Neuron (in vitro differentiated cells): ENCODE measurements at regions not wholly inside any gene's neighbourhood (a gene's known extent, or its start where the extent isn't known, plus 50 kb on each side); places are given as distances from the start of the nearest gene placed in this dataset.
A peak's percentile ranks its signal among the peaks of the same experiment; 100 is the strongest.

Source experiments
- H2AFZ ChIP-seq: one replicate; pipeline ENCODE4 v1.6.1; 2013; ENCODE audit warnings: low read depth, mild to moderate bottlenecking, inconsistent platforms, low read length, moderate library complexity
- H3K27me3 ChIP-seq: one replicate; pipeline ENCODE4 v1.6.1; 2013; ENCODE audit warnings: low read length; ENCODE audit not compliant: insufficient read depth
- H3K36me3 ChIP-seq: one replicate; pipeline ENCODE4 v1.6.1; 2013; ENCODE audit warnings: low read length; ENCODE audit not compliant: insufficient read depth
- H3K4me1 ChIP-seq: one replicate; pipeline ENCODE4 v1.6.1; 2013; ENCODE audit warnings: low read length; ENCODE audit not compliant: insufficient read depth
- H3K4me3 ChIP-seq: 2 replicates; pipeline ENCODE4 v1.5.1; 2013; ENCODE audit warnings: mild to moderate bottlenecking, low read length, moderate library complexity
- H3K9me3 ChIP-seq: one replicate; pipeline ENCODE4 v1.6.1; 2013; ENCODE audit warnings: low read length

DNA sequence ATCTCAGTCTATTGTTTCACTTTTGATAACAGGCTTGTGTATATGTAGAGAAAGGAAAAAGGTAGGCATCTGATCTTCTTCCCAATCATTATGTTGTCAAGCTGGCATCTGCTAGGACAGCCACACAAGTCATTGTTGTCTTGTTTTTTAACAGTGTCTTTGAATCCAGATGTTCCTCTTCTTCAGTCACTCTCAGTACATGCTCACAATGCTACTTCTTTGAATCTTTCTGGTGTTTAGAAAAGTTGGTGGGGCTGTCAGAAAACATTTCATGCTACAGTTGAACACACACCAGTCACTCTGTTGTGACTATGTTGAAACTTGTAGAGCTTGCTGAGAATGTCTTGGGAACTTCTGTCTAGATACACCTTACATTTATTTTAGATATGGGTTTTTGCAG lies 1231.4 kb upstream of the MIR17HG start:
- H3K4me3 ChIP-seq = no peak overlapping the region

DNA sequence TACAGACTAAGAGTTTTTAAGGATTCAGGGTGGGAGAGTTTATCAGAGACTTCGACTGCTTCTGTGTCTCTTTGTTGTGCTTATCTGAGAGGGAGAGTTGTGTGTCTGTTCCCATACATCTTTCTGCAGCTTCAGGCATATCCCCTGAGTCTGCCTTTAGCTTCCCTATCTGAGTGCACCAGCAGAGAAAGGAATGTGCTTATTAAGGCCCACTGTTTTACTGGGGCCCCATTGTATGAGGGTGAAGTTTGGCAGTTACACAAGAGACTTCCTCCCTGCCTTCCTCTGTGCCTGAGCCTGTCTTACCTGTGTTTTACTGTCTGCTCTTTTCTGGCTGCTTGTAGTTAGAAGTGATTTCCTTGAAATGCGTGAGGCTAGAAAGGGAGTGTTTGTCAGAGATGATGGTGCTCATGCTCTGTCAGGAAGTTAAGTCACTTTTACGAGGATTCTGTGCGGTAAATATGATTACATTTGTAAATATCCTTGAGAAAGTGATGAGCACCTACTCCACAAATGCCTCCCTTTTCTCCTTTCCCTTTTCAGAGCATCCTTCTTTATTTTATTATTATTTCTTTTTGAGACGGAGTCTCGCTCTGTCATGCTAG lies 1228.9 kb upstream of the MIR17HG start:
- Histone ChIP-seq H3K27me3 (no peaks in the 10 kb centered on the region), H3K36me3 (no peaks in the 10 kb centered on the region), H2AFZ (no peak overlapping the region), H3K4me1 (no peaks in the 10 kb centered on the region), H3K9me3 (no peaks in the 10 kb centered on the region), H3K4me3 (no peak overlapping the region)

More for the DNA sequence above, 1231.4 kb upstream of the MIR17HG start:
- Histone ChIP-seq H3K27me3 (no peaks in the 10 kb centered on the region), H2AFZ (no peak overlapping the region), H3K4me1 (no peaks in the 10 kb centered on the region), H3K9me3 (no peaks in the 10 kb centered on the region), H3K36me3 (no peaks in the 10 kb centered on the region)

DNA sequence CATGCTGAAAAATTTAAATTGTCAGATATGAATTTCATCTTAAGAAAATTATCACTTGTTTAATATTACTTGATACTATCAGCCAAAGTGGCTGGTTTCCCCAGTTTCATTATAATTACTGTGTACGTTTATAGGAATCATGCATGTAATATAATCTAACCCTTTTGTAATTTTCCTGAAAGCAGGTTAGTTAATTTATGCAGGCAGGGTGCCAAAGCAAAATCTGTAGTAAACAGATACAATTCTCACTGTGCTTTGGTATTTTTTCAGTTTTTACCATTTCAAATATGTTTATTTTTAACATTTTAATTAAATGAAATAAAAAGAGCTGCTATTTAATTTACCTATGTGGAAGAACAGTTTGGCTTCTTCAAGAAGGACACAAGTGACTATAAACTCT lies 1227.5 kb upstream of the MIR17HG start:
- H3K4me3 ChIP-seq = no peak overlapping the region
- H3K36me3 ChIP-seq = no peaks in the 10 kb centered on the region
- no peaks in the 10 kb centered on the region for H3K27me3 ChIP-seq
- H3K9me3 ChIP-seq = no peaks in the 10 kb centered on the region
- H3K4me1 ChIP-seq = no peaks in the 10 kb centered on the region
- H2AFZ ChIP-seq = no peak overlapping the region

GRCh38 chr13:90121784-90122183 lies 1225.7 kb upstream of the MIR17HG start:
- no peaks in the 10 kb centered on the region for H3K9me3 ChIP-seq
- H3K4me1 ChIP-seq = no peaks in the 10 kb centered on the region
- H2AFZ ChIP-seq = no peak overlapping the region

GRCh38 chr13:90122531-90122930 lies 1225.0 kb upstream of the MIR17HG start:
- Histone ChIP-seq H3K4me3 (no peak overlapping the region), H3K36me3 (no peaks in the 10 kb centered on the region), H3K27me3 (no peaks in the 10 kb centered on the region), H3K4me1 (no peaks in the 10 kb centered on the region), H3K9me3 (no peaks in the 10 kb centered on the region), H2AFZ (no peak overlapping the region)

More at GRCh38 chr13:90121784-90122183, 1225.7 kb upstream of the MIR17HG start:
- no peaks in the 10 kb centered on the region for H3K27me3 ChIP-seq
- H3K4me3 ChIP-seq = no peak overlapping the region
- H3K36me3 ChIP-seq = no peaks in the 10 kb centered on the region

DNA sequence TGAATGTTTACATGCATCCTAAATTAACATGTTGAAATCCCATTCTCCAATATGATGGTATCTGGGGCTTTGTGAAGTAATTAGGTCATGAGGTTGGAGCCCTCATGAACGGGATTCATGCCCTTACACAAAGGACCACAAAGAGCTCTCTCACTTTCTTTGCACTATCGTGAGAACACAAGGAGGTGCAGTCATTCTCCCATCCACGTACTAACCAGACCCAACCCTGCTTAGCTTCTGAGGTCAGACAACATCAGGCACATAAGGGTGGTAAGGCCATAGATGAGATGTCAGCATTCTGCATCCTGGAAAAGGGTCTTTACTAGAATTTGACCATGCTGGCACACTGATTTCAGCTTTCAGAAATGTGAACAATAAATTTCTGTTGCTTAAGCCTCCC lies 1211.9 kb upstream of the MIR17HG start:
- Histone ChIP-seq H3K4me1 (no peaks in the 10 kb centered on the region), H3K36me3 (no peaks in the 10 kb centered on the region), H3K9me3 (no peaks in the 10 kb centered on the region), H3K27me3 (no peaks in the 10 kb centered on the region), H2AFZ (peak overlapping the region; percentile 43), H3K4me3 (no peak overlapping the region)

GRCh38 chr13:90142251-90142650 lies 1205.2 kb upstream of the MIR17HG start:
- Histone ChIP-seq H3K9me3 (no peaks in the 10 kb centered on the region), H3K36me3 (no peaks in the 10 kb centered on the region), H3K27me3 (no peaks in the 10 kb centered on the region), H3K4me1 (no peaks in the 10 kb centered on the region), H3K4me3 (no peak overlapping the region), H2AFZ (no peak overlapping the region)

DNA sequence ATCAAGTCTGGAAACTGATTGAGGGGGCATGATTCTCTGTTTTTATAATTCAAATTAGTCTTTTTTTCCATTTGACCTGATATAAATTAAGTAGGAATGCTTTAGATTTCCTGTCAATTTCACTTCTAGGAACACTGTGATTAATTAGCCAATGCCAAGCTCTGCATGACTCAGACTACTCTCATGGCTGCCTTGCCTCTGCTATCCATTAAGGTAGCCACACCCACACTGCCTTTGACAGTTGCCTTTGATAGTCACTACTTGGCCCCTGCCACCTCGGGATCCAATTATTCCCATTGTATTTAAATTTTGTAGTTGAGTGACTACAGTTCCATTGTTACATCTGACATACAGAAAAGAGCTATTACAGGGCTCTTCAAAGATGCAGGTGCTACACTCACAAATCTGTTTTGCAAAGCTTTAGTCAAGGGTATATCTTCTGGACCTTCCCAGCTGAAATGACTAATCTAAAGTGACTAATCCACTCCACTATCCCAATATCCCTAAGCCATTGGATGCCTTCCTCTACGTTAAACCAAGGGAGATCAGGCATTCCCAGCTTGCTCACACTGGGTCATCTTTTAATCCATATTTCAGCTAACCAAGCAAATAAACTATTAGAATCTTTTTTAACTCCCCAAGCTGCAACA lies 1193.1 kb upstream of the MIR17HG start:
- H2AFZ ChIP-seq = no peak overlapping the region
- no peaks in the 10 kb centered on the region for H3K36me3 ChIP-seq
- no peaks in the 10 kb centered on the region for H3K9me3 ChIP-seq
- no peaks in the 10 kb centered on the region for H3K4me1 ChIP-seq
- H3K4me3 ChIP-seq = no peak overlapping the region
- H3K27me3 ChIP-seq = no peaks in the 10 kb centered on the region

DNA sequence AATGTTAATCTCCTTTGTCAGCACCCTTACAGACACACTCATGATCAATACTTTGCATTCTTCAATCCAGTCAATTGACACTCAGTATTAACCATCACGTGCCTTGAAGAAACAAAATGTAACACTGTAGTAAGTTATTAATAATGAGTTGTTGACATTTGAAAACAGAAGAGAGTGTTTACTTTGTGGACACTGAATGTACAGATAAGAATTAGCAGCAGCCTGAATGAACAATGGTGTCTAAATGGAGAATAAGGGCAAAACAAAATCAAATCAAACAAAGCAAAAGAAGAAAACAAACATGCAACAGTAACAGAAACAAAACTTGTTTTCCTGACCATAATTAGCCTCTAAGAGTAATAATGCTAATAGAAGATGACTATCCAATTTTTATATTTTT lies 1191.1 kb upstream of the MIR17HG start:
- Histone ChIP-seq H3K4me3 (no peak overlapping the region), H3K9me3 (no peaks in the 10 kb centered on the region), H3K36me3 (no peaks in the 10 kb centered on the region), H3K27me3 (no peaks in the 10 kb centered on the region), H3K4me1 (no peaks in the 10 kb centered on the region), H2AFZ (no peak overlapping the region)

GRCh38 chr13:90168953-90169352 lies 1178.5 kb upstream of the MIR17HG start:
- no peak overlapping the region for H3K4me3 ChIP-seq
- no peaks in the 10 kb centered on the region for H3K36me3 ChIP-seq
- no peaks in the 10 kb centered on the region for H3K9me3 ChIP-seq
- no peaks in the 10 kb centered on the region for H3K27me3 ChIP-seq
- no peaks in the 10 kb centered on the region for H3K4me1 ChIP-seq
- H2AFZ ChIP-seq = no peak overlapping the region

DNA sequence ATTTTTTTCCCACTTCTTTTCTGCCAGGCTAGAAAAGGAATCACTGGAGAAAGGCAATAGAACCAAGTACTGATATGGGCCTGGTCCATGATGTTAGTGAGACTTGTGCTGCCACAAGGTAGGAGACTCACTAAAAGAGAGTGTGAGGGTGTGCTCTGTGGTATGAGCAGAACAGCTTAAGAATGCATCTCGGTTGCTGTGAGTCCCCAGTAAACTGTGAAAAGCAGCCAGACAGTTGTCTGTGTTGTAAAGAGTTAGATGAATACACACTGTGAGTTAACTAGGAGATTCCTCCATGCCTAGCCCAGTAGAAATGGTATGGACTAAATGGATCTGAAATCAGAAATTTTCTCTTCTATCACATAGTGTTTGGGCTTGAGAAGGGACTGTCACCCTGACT lies 1177.3 kb upstream of the MIR17HG start:
- Histone ChIP-seq H3K9me3 (no peaks in the 10 kb centered on the region), H3K36me3 (no peaks in the 10 kb centered on the region), H3K4me3 (no peak overlapping the region), H3K4me1 (no peaks in the 10 kb centered on the region), H2AFZ (no peak overlapping the region), H3K27me3 (no peaks in the 10 kb centered on the region)

- no peak overlapping the region for H2AFZ ChIP-seq
- H3K36me3 ChIP-seq = no peaks in the 10 kb centered on the region
- H3K4me1 ChIP-seq = no peaks in the 10 kb centered on the region
- no peaks in the 10 kb centered on the region for H3K9me3 ChIP-seq
- H3K27me3 ChIP-seq = no peaks in the 10 kb centered on the region
- H3K4me3 ChIP-seq = no peak overlapping the region
Observed at GRCh38 chr13:90171649-90172048, 1175.8 kb upstream of the MIR17HG start.

GRCh38 chr13:90177512-90177911 lies 1170.0 kb upstream of the MIR17HG start:
- Histone ChIP-seq H3K4me1 (peaks cover 5% of the 10 kb centered on the region), H3K27me3 (no peaks in the 10 kb centered on the region), H3K36me3 (no peaks in the 10 kb centered on the region)

DNA sequence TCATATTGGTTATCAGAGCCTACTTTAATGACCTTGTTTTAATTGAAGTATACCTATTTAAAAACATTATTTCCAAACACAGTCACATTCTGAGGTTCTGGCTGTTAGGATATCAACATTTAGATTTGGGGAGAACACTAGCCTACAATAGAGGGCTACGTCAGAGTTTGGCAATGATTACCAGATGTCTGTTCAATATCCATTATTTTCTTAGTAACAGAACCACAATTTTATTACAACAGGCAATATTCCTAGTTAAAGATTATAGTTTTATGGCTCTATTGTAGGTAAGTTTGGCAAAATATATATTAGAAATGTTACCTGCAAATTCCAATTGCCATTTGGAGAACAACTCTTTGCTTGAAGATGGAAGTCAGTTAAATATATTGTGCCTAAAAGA lies 1163.1 kb upstream of the MIR17HG start:
- Histone ChIP-seq H3K4me3 (no peak overlapping the region), H3K9me3 (no peaks in the 10 kb centered on the region), H2AFZ (no peak overlapping the region), H3K27me3 (no peaks in the 10 kb centered on the region), H3K36me3 (no peaks in the 10 kb centered on the region), H3K4me1 (no peaks in the 10 kb centered on the region)

More at GRCh38 chr13:90177512-90177911, 1170.0 kb upstream of the MIR17HG start:
- H3K4me3 ChIP-seq = no peak overlapping the region
- no peaks in the 10 kb centered on the region for H3K9me3 ChIP-seq
- H2AFZ ChIP-seq = no peak overlapping the region
